Lung (tissue), 11 donors: ENCODE measurements at regions not wholly inside any gene's neighbourhood (a gene's known extent, or its start where the extent isn't known, plus 50 kb on each side); places are given as distances from the start of the nearest gene placed in this dataset.

Source experiments
- ATAC-seq: fragments of 200-7000 bp; cut with Tn5 transposase; one replicate; pipeline ENCODE4 v1.9.1; 2020; ENCODE audit warnings: moderate number of reproducible peaks; ENCODE audit not compliant: insufficient read depth, low FRiP score
- DNase-seq, 3 donors: peaks; one replicate each; pipeline ENCODE4 v3.0.0-alpha.2; 2013 to 2017
- H3K27ac ChIP-seq, 2 donors: one replicate each; pipeline ENCODE4 v1.5.1; 2013; ENCODE audit warnings: mild to moderate bottlenecking in 2 of 2, moderate library complexity in 2 of 2, control low read depth in 1 of 2, inconsistent platforms in 1 of 2, low read depth in 1 of 2, low read length in 1 of 2
- H3K27me3 ChIP-seq, 3 donors: one replicate each; pipeline ENCODE4 v1.5.1; 2013; ENCODE audit warnings: low read length in 2 of 3; ENCODE audit not compliant: control insufficient read depth in 3 of 3, insufficient read depth in 3 of 3
- H3K36me3 ChIP-seq, 4 donors: one replicate each; pipeline ENCODE4 v1.5.1; 2013; ENCODE audit warnings: low read length in 4 of 4, mild to moderate bottlenecking in 1 of 4, moderate library complexity in 1 of 4; ENCODE audit not compliant: control insufficient read depth in 4 of 4, insufficient read depth in 4 of 4
- H3K4me1 ChIP-seq, 5 donors: one replicate each; pipeline ENCODE4 v1.5.1; 2013; ENCODE audit warnings: low read length in 5 of 5, mild to moderate bottlenecking in 2 of 5, moderate library complexity in 1 of 5; ENCODE audit not compliant: control insufficient read depth in 5 of 5, insufficient read depth in 5 of 5
- H3K4me3 ChIP-seq: one replicate; pipeline ENCODE4 v1.5.1; 2013; ENCODE audit warnings: mild to moderate bottlenecking, control low read depth, moderate library complexity
- H3K9ac ChIP-seq, 2 donors: one replicate each; pipeline ENCODE4 v1.5.1; 2013; ENCODE audit warnings: low read length in 2 of 2, control low read depth in 1 of 2; ENCODE audit not compliant: insufficient read depth in 1 of 2
- H3K9me3 ChIP-seq, 4 donors: one replicate each; pipeline ENCODE4 v1.5.1; 2013; ENCODE audit warnings: low read length in 3 of 4, mild to moderate bottlenecking in 1 of 4, moderate library complexity in 1 of 4; ENCODE audit not compliant: control insufficient read depth in 4 of 4, insufficient read depth in 3 of 4
- CTCF ChIP-seq: IDR thresholded peaks from 2 replicates; pipeline ENCODE4 v1.5.1; 2012; ENCODE audit warnings: mild to moderate bottlenecking; ENCODE audit errors: control extremely low read depth, extremely low read depth
- WGBS, 2 donors: extraction: QIAGEN DNeasy Blood & Tissue Kit; methylation state at CpG; one replicate each; pipeline ENCODE4 v1.1.7; 2013; 5-methylcytosine and 5-hydroxymethylcytosine counted together
- donor health status: control.
- donor health status: control.
- donor health status: Bipolar disorder and iron deficiency.
- donor health status: healthy.
- donor health status: DM: yes; HTN: yes; CAD: no.

DNA sequence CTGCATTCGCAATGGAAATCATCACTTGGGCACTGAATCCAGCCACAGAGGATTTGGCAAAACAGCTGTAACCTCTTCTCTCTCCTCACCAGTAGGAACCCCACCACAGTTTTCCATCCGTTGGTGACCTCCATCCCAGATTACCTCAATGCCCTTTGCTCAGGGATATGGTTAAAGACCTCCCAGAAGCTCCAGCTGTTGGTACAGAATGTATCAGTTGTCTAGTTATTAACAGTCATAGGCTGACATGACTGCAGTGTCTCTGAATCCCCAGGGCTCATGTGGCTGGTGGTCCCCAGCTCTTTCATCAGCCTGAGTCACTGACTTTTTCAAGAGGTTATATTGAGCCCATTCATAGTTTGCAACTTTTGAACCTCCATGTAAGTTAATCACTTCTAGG is 189.8 kb upstream of the HHIP start:
- Histone ChIP-seq H3K4me1 (peaks cover 0 to 19% (median 0%) of the 10 kb centered on the region in 5 donors), H3K36me3 (no peaks in the 10 kb centered on the region), H3K27ac (no peak overlapping the region), H3K27me3 (no peaks in the 10 kb centered on the region), H3K9ac (no peak overlapping the region), H3K9me3 (no peaks in the 10 kb centered on the region), H3K4me3 (no peak overlapping the region)
- no peak for ATAC-seq
- DNase-seq: no peak
- TF ChIP-seq CTCF: no peak
- 84 to 87% methylated on average over 2 of the region's 2 CpGs for WGBS, 2 donors

GRCh38 chr4:144461906-144462305 is 184.1 kb upstream of the HHIP start:
- WGBS, 2 donors: 80 to 82% methylated on average over 5 of the region's 5 CpGs
- DNase-seq (no peak), ATAC-seq (no peak)
- Histone ChIP-seq H3K27me3 (no peaks in the 10 kb centered on the region), H3K9me3 (no peaks in the 10 kb centered on the region), H3K4me1 (no peaks in the 10 kb centered on the region), H3K27ac (no peak overlapping the region), H3K9ac (no peak overlapping the region), H3K36me3 (no peaks in the 10 kb centered on the region), H3K4me3 (no peak overlapping the region)
- no peak for TF ChIP-seq CTCF

- no peaks in the 10 kb centered on the region for H3K9me3 ChIP-seq
- H3K9ac ChIP-seq: no peak overlapping the region
- no peak for TF ChIP-seq CTCF
- H3K27ac ChIP-seq: no peak overlapping the region
- no peaks in the 10 kb centered on the region for H3K27me3 ChIP-seq
- no peak overlapping the region for H3K4me3 ChIP-seq
- ATAC-seq (no peak), DNase-seq (no peak)
- 79 to 87% methylated on average over 1 of the region's 1 CpG for WGBS, 2 donors
- no peaks in the 10 kb centered on the region for H3K4me1 ChIP-seq
- no peaks in the 10 kb centered on the region for H3K36me3 ChIP-seq
Observed at GRCh38 chr4:144463236-144463635, 182.7 kb upstream of the HHIP start.

DNA sequence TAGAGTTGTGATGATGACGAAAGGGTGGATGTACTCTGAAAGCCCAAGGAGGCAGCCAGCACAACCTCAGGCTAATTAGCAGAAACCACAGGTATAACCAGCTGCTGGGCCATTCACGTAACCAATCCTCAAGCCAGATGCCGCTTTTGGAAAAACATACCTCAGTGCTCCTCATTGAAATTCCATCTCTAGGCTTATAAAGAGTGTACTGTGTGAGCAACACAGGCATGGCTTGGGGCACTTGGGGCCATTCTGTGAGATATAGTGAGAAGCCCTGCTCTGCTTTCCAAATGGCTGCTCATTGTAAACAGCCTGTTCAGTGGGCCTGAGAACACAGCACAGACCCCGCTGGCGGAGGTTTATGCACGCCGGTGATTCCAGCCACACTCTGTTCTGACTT is 182.1 kb upstream of the HHIP start:
- WGBS, 2 donors: 93 to 96% methylated on average over 7 of the region's 7 CpGs
- DNase-seq: peak in 1 of 3 donors; percentile 24
- no peaks in the 10 kb centered on the region for H3K9me3 ChIP-seq
- ATAC-seq: no peak
- H3K4me1 ChIP-seq: no peaks in the 10 kb centered on the region
- no peak for TF ChIP-seq CTCF
- H3K27ac ChIP-seq: no peak overlapping the region
- no peak overlapping the region for H3K4me3 ChIP-seq
- no peaks in the 10 kb centered on the region for H3K27me3 ChIP-seq
- H3K9ac ChIP-seq: no peak overlapping the region
- no peaks in the 10 kb centered on the region for H3K36me3 ChIP-seq
